Fibroblast of skin of left biceps (primary cell): ENCODE measurements at regions not wholly inside any gene's neighbourhood (a gene's known extent, or its start where the extent isn't known, plus 50 kb on each side); places are given as distances from the start of the nearest gene placed in this dataset.

ENCODE experiments used
- DNase-seq, 2 experiments: peaks; one replicate each; pipeline ENCODE4 v3.0.0-alpha.2; 2013; ENCODE audit warnings: low read depth in 2 of 2

GRCh38 chr13:103161476-103161875, 95.3 kb upstream of the SLC10A2 start:
- no peak for DNase-seq

- no peak for DNase-seq
Observed at GRCh38 chr13:103157434-103158145, 91.4 kb upstream of the SLC10A2 start.

GRCh38 chr13:103157016-103157415, 90.8 kb upstream of the SLC10A2 start:
- no peak for DNase-seq

- DNase-seq, result no peak
Observed at GRCh38 chr13:103156346-103156998, 90.3 kb upstream of the SLC10A2 start.

GRCh38 chr13:103153466-103153865, 87.2 kb upstream of the SLC10A2 start:
- DNase-seq, result no peak

- DNase-seq, result no peak
Observed at GRCh38 chr13:103147961-103148360, 81.7 kb upstream of the SLC10A2 start.

GRCh38 chr13:103145442-103145841, 79.2 kb upstream of the SLC10A2 start:
- DNase-seq, result no peak

GRCh38 chr13:103143432-103143831, 77.2 kb upstream of the SLC10A2 start:
- no peak for DNase-seq

GRCh38 chr13:103142151-103142550, 75.9 kb upstream of the SLC10A2 start:
- DNase-seq, result no peak

- DNase-seq, result peak in 1 of 2 experiments; percentile 3
Observed at GRCh38 chr13:103140001-103140671, 73.9 kb upstream of the SLC10A2 start.

- DNase-seq, result no peak
Observed at GRCh38 chr13:103134271-103134670, 68.1 kb upstream of the SLC10A2 start.

GRCh38 chr13:103133556-103133955, 67.3 kb upstream of the SLC10A2 start:
- no peak for DNase-seq

- no peak for DNase-seq
Observed at GRCh38 chr13:103130681-103131210, 64.5 kb upstream of the SLC10A2 start.

- DNase-seq, result no peak
Observed at GRCh38 chr13:103130146-103130545, 63.9 kb upstream of the SLC10A2 start.
